Heart left ventricle (tissue), 16 donors: ENCODE measurements at regions not wholly inside any gene's neighbourhood (a gene's known extent, or its start where the extent isn't known, plus 50 kb on each side); places are given as distances from the start of the nearest gene placed in this dataset.

Experiments
- ATAC-seq, 4 donors: fragments of 200-7000 bp; cut with Tn5 transposase; one replicate each; pipeline ENCODE4 v1.9.1; 2020 to 2022; ENCODE audit warnings: moderate library complexity in 4 of 4, mild to moderate bottlenecking in 3 of 4, moderate number of reproducible peaks in 1 of 4
- DNase-seq, 5 donors: peaks; one replicate each; pipeline ENCODE4 v3.0.0-alpha.2; 2020
- H3K27ac ChIP-seq, 12 donors: fragments of 200-600 bp; sonication (generic) in 4 of 12; one replicate each; pipeline versions ENCODE4 v1.5.0 to v1.8.0; 2016 to 2022; ENCODE audit warnings: mild to moderate bottlenecking in 2 of 12
- H3K27me3 ChIP-seq, 9 donors: fragments of 200-600 bp; sonication (generic) in 2 of 9; one replicate each; pipeline versions ENCODE4 v1.5.1 to v1.8.0; 2016 to 2022; ENCODE audit warnings: mild to moderate bottlenecking in 3 of 9
- H3K36me3 ChIP-seq, 9 donors: fragments of 200-600 bp; sonication (generic) in 2 of 9; one replicate each; pipeline versions ENCODE4 v1.5.0 to v1.8.0; 2018 to 2022; ENCODE audit warnings: mild to moderate bottlenecking in 2 of 9
- H3K4me1 ChIP-seq, 12 donors: fragments of 200-600 bp; sonication (generic) in 4 of 12; one replicate each; pipeline versions ENCODE4 v1.5.0 to v1.8.0; 2016 to 2022; ENCODE audit warnings: mild to moderate bottlenecking in 3 of 12
- H3K4me3 ChIP-seq, 12 donors: fragments of 200-600 bp; sonication (generic) in 4 of 12; one replicate each; pipeline versions ENCODE4 v1.5.0 to v1.8.0; 2017 to 2022; ENCODE audit warnings: mild to moderate bottlenecking in 9 of 12, moderate library complexity in 4 of 12
- H3K9me3 ChIP-seq, 12 donors: fragments of 200-600 bp; sonication (generic) in 4 of 12; one replicate each; pipeline versions ENCODE4 v1.5.0 to v1.8.0; 2016 to 2022; ENCODE audit warnings: mild to moderate bottlenecking in 1 of 12
- CTCF ChIP-seq, 12 donors: fragments of 200-600 bp; sonication (generic) in 4 of 12; IDR thresholded peaks; one replicate each; pipeline versions ENCODE4 v1.5.0 to v1.8.0; 2018 to 2022; ENCODE audit warnings: antibody characterized with exemption in 12 of 12, mild to moderate bottlenecking in 5 of 12
- POLR2A ChIP-seq, 2 donors: fragments of 450-650 bp; IDR thresholded peaks; one replicate each; pipeline ENCODE4 v1.6.1; 2017; ENCODE audit warnings: antibody characterized with exemption in 2 of 2, mild to moderate bottlenecking in 2 of 2, moderate library complexity in 2 of 2
- WGBS, 4 donors: extraction: QIAGEN DNeasy Blood & Tissue Kit in 2 of 4; methylation state at CpG; one replicate each; pipeline versions ENCODE4 v1.1.5 to v1.1.7; 2013 to 2018; 5-methylcytosine and 5-hydroxymethylcytosine counted together
- intact Hi-C, 10 donors: fragments of 100-400 bp; cut with DNase I; formaldehyde crosslinking; loops; one replicate each; pipeline versions ENCODE4 v1.11.1 to v1.14.2; 2022
- donor health status: ischemic (EF 13 %, LVEDD 7.1; RV severe dilation, severe dysfunction).
- donor health status: healthy with polysubstance abuse.
- donor health status: DM: no; HTN: yes; CAD: no.
- donor health status: DM: no; HTN: no; CAD: no.
- donor health status: ischemic (EF 25% LVEDD 6.9; RV normal size, moderate dysfunction).
- donor health status: ischemic (EF 25% LVEDD 5.7; RV mildly dilated, moderate dysfunction).
- donor health status: healthy.
- donor health status: DM: yes; HTN: yes; CAD: no.
- donor health status: ischemic (EF 35%, LVEDD 5.7; RV mildly dilated, moderate dysfunction).
- donor health status: nonischemic (EF 11% LVEDD 7.7; RV severe dilation, severe dysfunction).
- donor health status: DM: yes; HTN: yes; CAD: no.
- donor health status: PGD.
- donor health status: ischemic (EF 29% LVEDD 5.4; RV normal size, mild dysfunction).
- donor health status: nonischemic (EF 23%, LVEDD 6.1; RV moderate dilation, normal function).

DNA sequence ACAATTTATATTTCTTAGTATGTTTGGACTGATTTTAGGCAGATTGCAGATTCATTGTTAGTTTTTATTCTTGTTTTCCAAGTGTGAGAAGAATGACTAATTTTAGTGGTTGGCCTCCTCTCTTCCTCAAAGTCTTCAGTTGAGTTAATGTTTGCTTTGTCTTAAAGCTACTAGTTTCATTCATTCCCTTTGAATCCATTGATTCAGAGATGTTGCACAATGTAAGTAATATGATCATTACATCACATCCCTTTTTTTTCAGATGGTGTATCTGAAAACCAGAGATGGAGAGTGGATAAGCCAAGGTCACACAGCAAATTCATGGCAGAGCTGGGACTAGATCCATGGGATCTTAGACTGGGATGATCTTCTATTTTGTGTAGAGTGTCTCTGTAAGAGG lies 577.5 kb downstream of the BCL11B start:
- Histone ChIP-seq H3K27ac (no peak overlapping the region), H3K27me3 (no peaks in the 10 kb centered on the region), H3K9me3 (no peaks in the 10 kb centered on the region), H3K36me3 (no peaks in the 10 kb centered on the region), H3K4me1 (no peaks in the 10 kb centered on the region), H3K4me3 (no peak overlapping the region)
- TF ChIP-seq CTCF (IDR thresholded peaks at IDR 0.05) (no peak), POLR2A (IDR thresholded peaks at IDR 0.05) (no peak)
- intact Hi-C loops, result no loop called here
- DNase-seq (no peak), ATAC-seq (no peak)

GRCh38 chr14:98695809-98696208 lies 576.2 kb downstream of the BCL11B start:
- DNase-seq, result no peak
- H3K27me3 ChIP-seq, result no peaks in the 10 kb centered on the region
- H3K27ac ChIP-seq, result no peak overlapping the region
- 59 to 80% (median 75%) methylated on average over 1 of the region's 1 CpG for WGBS, 4 donors
- no peaks in the 10 kb centered on the region for H3K36me3 ChIP-seq
- H3K9me3 ChIP-seq, result no peaks in the 10 kb centered on the region
- intact Hi-C loops, result no loop called here
- TF ChIP-seq POLR2A (IDR thresholded peaks at IDR 0.05) (no peak), CTCF (IDR thresholded peaks at IDR 0.05) (no peak)
- H3K4me1 ChIP-seq, result no peaks in the 10 kb centered on the region
- no peak overlapping the region for H3K4me3 ChIP-seq
- ATAC-seq, result no peak

- H3K9me3 ChIP-seq, result no peaks in the 10 kb centered on the region
- no peaks in the 10 kb centered on the region for H3K36me3 ChIP-seq
- intact Hi-C loops, result no loop called here
- peaks cover 0 to 6% (median 0%) of the 10 kb centered on the region in 9 donors for H3K27me3 ChIP-seq
- 77 to 83% (median 81%) methylated on average over 3 of the region's 3 CpGs for WGBS, 4 donors
- no peak for ATAC-seq
- DNase-seq, result no peak
- TF ChIP-seq POLR2A (IDR thresholded peaks at IDR 0.05) (no peak), CTCF (IDR thresholded peaks at IDR 0.05) (no peak)
- no peaks in the 10 kb centered on the region for H3K4me1 ChIP-seq
- no peak overlapping the region for H3K27ac ChIP-seq
- no peak overlapping the region for H3K4me3 ChIP-seq
These were observed 573.7 kb downstream of the BCL11B start for GRCh38 chr14:98698341-98698740.

GRCh38 chr14:98700748-98701147 lies 571.2 kb downstream of the BCL11B start:
- DNase-seq (no peak), ATAC-seq (no peak)
- no peak for TF ChIP-seq POLR2A (IDR thresholded peaks at IDR 0.05)
- Histone ChIP-seq H3K36me3 (no peaks in the 10 kb centered on the region), H3K27me3 (peaks cover 0 to 6% (median 0%) of the 10 kb centered on the region in 9 donors), H3K4me3 (no peak overlapping the region), H3K9me3 (no peaks in the 10 kb centered on the region), H3K27ac (no peak overlapping the region), H3K4me1 (no peaks in the 10 kb centered on the region)
- WGBS, 4 donors, result 45 to 53% (median 50%) methylated on average over 3 of the region's 3 CpGs
- intact Hi-C loops, result no loop called here

GRCh38 chr14:98701377-98701776 lies 570.6 kb downstream of the BCL11B start:
- H3K9me3 ChIP-seq, result no peaks in the 10 kb centered on the region
- no peaks in the 10 kb centered on the region for H3K4me1 ChIP-seq
- WGBS, 4 donors, result 42 to 53% (median 43%) methylated on average over 5 of the region's 5 CpGs
- H3K27me3 ChIP-seq, result peaks cover 0 to 6% (median 0%) of the 10 kb centered on the region in 9 donors
- H3K4me3 ChIP-seq, result no peak overlapping the region
- no peak for TF ChIP-seq POLR2A (IDR thresholded peaks at IDR 0.05)
- no peak for TF ChIP-seq CTCF (IDR thresholded peaks at IDR 0.05)
- DNase-seq, result no peak
- H3K36me3 ChIP-seq, result no peaks in the 10 kb centered on the region
- no peak for ATAC-seq
- no peak overlapping the region for H3K27ac ChIP-seq
- intact Hi-C loops, result no loop called here
